HG03095 (cell line): ENCODE measurements at regions not wholly inside any gene's neighbourhood (a gene's known extent, or its start where the extent isn't known, plus 50 kb on each side); places are given as distances from the start of the nearest gene placed in this dataset.

Experiments
- ATAC-seq: cut with Tn5 transposase; IDR thresholded peaks from one replicate; pipeline ENCODE4 v1.9.1; 2021; ENCODE audit warnings: moderate library complexity; ENCODE audit not compliant: unreplicated experiment

DNA sequence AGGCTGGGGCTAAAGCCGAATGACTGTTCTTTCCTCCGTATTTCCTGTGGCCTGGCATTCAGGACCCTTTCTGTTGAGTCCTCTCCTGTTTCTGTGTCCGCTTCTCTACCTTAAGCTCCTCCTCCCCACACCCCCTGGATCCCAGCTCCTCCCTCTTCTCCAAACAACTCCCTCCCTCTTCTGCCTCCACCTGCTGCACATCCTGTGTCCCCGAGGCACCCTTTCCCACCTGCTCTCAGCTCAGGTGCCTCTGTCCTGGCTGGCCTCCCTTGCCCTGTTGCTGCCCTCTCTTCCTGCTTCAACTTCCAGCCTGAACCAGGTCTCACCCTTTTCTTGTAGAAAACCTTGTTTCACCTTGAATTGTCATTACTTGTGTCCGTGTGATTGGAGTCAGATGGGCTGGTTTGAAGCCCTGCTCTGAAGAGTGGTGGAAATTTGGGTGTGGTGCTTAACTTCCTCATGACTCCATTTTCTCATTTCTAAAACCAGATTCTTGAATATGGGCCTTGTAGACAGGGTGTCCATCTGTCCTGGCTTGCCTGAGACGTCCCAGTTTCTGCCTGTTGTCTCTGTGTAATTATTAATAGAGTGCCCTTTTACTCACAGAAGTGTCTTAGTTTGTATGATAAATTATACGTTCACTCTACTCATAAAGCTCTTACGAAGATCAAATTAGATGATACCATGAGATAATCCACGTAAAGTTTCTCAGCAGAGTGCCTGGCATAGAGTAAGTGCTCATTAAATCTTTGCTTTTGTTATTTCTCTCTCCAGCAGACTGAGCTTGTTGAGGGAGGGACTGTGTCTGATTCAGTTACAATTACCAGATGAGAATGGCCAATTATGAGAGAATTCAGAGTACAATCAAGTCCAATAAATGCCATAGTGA is 58.9 kb upstream of the TRABD2B start:
- no peak for ATAC-seq

DNA sequence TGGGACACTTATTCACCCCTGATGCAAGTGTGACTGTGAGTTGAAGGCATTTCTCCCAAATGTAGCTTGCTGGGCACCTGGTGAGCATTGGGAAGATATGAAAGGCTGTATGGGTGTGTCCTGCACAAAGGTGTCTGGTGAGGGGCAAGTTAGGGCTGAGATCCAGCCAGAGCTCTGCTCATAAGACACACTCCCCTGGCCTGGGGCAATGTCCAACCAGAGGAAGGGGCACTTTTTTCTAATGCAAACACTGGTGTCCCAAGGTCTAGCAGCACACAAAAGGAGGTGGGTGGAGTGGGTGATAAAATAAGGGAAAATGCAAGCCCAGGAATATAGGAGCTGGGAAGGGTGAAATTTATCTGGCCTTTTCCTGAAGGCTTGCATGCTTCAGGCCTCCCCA is 57.0 kb upstream of the TRABD2B start:
- ATAC-seq = no peak

DNA sequence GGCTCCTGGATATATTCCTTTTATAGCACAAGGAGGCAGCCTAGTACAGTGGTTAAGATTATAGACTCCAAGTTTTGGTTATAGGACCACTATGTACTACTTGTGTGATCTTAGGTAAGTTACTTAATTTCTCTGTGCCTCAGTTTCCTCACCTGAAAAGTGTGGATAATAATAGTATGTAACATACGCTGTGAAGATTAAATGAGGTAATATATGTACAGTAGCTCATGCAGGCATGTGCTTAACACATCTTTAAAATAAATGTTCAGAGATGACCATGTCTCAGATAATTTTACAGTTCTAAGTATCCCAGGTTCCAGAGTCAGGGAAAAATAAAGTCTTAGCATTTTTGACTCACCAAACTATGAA is 55.7 kb upstream of the TRABD2B start:
- no peak for ATAC-seq

DNA sequence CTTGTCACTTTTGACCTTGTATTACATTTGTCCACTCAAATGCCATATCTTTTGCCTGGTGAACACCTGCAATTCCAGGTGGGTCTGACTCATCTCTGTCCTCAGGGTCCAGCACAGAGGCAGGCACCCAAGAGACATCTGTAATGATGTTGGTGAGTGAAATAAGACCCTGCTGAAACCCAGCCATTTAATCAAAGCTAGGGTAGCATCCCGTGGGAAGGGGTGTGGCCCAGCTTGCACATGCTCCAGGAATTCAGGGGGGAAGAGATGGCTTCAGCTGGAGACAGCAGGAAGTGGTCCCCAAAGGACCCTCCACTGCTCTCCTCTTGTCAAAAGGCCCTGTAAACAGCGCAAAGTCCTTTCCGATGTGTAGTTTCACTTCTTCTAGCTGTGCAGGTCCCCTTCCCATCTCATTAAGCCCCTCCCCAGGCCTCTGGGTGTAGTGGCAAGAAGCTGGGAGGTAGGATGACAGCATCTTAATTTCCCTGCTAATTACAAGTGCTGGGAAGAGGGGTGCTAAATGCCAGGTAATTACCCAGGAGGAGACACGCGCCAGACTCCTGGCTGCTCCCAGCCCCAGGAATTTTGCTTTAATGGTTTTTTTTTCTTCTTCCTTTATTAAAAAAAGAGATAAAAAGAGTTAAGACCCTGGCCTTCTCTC is 54.4 kb upstream of the TRABD2B start:
- no peak for ATAC-seq

DNA sequence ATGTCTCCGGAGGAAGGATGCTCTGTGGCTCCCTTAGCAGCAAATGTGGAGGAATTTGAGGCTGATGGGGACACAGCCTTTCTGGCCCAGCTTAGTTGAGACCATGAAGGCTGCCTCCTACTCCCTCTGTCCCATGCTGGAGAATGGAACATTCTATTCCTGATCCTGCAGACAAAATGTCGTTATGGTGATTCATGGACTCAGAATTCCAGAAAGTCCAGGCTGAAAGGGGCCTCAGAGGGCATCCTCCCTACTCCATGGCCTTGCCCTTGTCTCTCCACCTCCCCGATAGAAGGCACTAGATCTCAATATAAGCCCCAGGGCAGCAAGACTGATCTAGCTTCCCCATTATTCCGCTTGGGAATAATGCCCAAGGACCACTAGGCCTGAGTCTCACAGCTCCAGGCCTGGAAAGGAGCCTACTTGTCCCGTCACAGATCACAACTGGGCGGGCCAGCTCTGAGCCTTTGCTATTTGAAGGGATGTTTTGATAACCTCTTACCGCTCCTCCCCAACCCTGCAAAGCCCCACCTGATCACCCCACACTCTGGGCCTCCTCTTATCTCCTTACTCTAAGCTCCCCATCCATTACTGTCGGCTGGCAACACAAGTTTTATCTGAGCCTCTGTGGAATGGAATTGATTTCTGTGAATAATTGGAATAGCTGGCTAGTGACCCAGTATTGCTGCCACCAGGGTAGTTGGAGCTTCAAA is 52.8 kb upstream of the TRABD2B start:
- no peak for ATAC-seq

DNA sequence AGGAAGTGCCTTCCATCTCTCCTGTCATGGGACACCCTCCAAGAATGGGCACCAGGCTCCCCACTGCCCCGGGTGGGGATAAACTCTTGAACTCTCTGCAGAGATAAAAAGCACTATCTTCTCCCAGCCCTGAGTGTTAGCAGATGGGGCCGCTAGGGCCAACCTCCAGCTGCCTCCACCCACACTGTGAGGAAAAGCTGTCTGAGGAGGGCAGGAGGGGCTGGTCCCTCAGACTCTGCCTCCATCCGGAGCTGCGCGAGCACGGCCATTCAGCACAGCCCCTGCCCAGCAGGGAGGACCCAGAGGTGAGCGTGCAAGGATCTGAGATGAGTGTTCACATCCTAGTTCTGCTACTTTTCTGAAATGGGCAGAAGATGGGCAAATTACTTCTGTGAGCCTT is 51.8 kb upstream of the TRABD2B start:
- ATAC-seq = no peak

DNA sequence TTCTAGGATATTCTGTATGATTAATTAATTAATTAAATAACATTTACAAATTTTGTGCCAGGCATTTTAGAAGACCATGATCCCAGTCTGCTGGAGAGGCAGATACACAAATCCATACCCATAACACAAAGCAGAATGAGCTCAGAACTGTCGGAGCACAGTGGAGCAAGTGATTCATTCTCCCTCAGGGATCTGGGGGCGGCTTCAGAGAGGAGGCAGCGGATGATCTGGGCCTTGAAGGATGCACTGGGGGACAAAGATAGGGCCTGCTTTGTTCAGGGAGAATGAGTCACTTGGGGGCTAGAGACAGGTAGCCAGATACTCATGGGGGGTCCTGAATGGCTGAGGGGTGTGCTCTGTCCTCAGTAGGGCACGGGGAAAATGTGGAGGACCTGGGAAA is 50.9 kb upstream of the TRABD2B start:
- ATAC-seq = no peak

DNA sequence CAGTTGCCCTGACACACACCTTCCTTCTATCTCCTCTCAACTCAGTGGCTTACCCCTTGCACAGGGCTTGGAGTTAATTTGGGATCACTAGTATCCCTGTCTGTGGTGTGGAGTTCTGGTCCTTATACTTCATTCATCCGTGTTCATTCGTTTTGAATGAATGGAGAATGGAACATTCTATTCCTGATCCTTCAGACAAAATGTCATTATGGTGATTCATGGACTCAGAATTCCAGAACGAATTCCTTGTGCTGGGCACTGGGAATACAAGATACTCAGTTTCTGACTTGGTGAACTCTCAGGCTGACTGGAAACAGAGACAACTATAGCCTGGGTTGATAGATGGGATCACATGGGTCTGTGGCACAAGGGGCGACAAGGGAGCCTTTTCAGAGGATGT is 49.9 kb upstream of the TRABD2B start:
- no peak for ATAC-seq
